Smooth muscle cell of the brain vasculature (primary cell): ENCODE measurements at regions not wholly inside any gene's neighbourhood (a gene's known extent, or its start where the extent isn't known, plus 50 kb on each side); places are given as distances from the start of the nearest gene placed in this dataset.

Experiments
- DNase-seq: peaks from one replicate; pipeline ENCODE4 v3.0.0-alpha.2; 2012; ENCODE audit warnings: low read depth, low spot score

DNA sequence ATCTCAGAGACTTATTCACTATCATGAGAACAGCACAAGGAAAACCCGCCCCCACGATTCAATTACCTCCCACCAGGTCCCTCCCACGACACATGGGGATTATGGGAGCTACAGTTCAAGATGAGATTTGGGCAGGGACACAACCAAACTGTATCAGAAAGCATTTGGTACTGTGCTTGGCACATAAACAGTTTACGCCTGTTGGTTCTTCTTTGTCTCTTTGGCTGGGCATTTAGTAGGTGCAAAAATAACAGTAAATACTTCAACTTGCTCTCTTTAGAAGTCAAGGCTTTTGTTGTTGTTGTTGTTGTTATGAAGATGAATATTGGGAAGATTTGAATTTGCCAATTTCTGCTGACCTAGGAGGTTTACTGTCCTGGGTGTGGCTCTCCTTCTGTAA lies 175.4 kb upstream of the IGSF21 start:
- DNase-seq, result no peak

DNA sequence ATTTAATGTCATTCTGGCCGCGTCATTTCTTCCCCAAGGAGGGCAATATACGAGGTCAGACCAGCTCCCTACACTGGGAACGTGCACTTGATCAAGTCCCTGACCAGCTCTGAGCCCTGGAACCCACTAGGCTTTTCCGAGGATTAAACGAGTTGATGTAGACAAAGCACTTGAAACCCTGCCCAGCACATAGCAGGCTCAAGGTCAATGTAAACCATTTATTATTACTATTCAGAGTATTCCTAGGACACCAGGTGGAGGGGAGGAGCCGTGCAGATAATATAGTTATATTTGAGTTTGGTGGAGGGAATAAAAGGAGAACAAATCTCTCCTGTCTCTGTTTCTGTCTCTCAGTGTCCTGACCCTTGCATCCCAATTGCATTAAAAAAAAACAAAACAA lies 174.1 kb upstream of the IGSF21 start:
- DNase-seq, result no peak

DNA sequence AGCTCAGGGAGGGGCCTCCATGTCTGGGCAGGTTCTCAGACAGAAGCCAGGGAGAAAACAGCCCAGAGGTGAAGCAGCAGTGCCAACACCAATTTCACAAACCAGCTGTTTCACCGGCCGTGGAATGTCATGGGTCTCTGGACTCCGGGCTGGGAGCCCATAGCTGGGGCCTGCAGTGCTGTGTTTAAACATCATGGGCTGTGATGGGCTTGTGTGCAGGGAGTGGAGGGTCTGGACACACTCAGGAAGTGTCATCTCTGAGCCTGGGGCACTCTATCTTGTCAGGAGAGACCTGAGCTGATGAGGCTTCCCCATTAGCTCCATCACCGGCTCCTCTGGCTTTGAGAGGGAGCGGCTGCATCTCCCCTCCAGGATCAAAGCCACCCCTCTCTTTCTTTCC lies 173.6 kb upstream of the IGSF21 start:
- DNase-seq, result no peak

DNA sequence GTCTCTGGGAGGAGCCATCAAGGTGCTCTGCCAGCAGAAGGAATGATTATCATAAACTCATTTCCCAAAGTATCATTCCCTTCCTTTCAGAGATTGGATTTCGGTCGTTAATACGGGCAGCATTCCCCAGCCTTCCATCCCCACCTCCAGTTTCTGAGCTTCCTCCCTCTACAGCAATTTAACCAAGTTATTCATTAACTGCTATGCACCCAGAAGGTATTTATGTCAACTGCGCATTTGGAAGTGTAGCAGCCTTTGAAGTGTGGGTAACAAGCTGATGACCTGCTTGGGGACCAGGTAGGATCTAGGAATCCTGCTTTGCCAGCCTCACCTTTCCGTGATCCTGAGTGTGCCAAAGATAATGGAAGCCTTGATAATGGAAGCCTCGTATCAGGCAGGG lies 172.4 kb upstream of the IGSF21 start:
- DNase-seq, result no peak

DNA sequence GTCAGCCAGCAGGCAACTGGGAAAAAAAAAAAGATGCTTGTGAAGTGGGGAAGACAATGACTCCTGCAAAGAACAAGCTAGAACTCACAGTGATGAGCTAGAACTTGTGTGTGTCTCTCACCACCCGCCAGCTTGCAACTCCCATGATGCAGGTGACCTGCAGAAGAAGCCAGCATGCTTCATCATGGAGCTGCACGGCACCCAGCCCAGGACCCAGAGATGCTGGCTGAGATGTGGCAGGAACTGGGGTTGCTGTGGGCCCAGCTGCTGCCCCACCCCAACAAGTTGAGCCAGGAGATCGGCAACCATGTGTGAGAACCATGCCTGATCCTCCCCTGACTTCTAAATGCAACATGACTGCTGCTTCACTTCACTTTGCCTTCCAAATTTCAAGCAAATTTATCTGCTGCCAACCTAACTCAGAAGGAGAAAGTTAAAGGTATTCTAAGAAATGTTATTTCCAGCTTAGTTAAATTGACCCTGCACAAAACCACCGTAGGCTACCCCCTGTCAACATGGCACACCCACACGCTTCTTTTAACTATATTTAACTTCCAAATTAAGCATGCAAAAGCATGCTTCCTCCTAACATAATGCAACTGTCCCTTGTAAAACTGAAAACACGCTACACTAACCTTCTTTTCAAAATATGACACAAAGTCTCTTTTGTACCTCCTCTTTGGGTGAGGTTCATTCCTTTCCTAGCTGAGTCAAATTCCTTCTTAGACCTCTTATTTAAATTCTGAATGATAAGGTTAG lies 166.0 kb upstream of the IGSF21 start:
- no peak for DNase-seq

DNA sequence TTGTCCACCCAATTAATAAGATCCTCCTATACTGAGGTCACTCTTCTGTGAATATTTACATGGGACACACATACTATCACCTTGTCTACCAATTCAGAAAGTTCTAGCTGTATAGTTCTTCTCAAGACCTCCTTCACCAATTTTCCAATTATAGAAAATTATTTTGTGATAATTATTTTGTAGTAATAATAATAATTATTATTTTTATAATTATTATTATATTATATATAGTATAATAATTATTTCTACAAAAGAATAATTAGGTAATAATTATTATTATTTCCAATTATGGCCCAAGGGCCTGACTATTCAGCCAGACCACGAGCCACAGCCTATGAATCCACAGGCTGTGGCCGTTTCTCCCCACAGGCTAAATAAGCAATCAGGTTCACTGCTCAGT lies 164.1 kb upstream of the IGSF21 start:
- DNase-seq, result no peak

DNA sequence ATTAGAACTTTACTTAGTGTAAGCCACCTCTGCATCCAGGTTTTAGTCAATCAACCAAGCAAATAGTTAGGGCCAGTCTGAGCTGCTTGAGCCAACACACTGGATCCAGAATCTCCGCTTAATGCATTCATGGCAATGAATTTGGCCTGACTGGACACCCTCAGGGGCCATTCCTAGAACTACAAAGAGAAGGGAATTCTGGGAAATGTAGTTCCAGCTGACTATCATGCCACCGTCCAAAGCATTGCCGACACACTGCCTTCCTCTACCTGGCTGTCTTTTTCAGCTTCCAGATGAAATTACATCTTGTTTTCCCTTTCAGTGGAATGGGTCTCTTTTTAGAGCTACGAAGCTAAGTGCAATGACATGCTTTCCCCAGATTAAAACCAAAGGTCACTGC lies 163.0 kb upstream of the IGSF21 start:
- DNase-seq, result no peak

DNA sequence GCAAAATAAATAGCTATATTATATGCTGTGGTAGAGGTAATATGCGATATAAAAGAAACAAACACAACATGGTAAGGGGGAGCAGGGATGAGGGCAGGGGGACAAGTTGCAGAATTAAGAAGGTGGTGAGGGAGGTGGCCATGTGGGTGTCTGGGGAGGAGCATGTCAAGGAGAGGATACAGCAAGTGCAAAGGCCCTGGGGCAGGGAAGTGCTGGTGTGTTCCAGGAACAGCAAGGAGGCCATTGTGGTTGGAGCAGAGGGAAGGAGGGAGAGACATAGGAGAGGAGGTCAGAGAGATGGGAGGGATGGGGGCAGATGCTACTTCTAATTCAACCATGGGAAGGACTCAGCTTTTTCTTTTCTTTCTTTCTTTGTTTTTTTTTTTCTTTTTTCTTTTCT lies 161.2 kb upstream of the IGSF21 start:
- DNase-seq, result no peak

DNA sequence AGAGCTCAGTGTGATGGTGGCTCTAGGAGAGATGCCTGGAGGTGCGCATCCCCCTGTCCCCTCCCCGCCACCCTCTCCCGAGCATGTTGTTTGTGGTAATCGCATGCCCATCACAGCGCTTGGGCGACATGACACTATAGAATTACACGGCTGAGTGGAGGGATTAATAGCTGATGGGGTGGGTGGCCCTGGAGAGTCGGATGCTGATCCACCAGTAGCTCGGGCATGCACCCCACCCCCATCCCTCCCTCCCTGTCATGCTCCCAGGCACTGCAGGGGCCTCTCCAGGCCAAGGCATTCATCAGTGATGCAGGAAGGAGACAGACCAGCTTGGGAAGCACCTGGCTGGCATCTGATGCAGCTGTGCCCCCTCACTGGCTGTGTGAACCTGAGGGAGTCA lies 159.0 kb upstream of the IGSF21 start:
- no peak for DNase-seq

DNA sequence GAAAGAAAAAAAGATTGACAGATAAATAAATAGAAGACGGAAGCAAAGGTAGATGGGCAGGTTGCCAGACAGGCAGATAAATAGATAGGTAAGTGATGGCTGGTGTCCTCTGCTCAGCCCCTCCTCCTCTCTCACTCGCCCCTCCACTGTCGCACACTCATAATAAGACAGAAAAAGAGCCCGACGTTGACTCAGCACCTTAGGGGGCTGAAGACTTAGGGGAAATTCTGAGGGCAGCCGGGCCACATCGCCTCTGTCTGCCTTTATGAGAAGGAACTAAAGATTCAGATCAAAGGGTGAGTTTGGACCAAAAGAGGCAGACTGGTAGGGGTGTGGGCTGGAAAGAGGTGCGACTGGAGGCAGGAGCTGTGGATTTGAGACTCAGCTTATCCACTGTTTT lies 158.1 kb upstream of the IGSF21 start:
- DNase-seq, result no peak

DNA sequence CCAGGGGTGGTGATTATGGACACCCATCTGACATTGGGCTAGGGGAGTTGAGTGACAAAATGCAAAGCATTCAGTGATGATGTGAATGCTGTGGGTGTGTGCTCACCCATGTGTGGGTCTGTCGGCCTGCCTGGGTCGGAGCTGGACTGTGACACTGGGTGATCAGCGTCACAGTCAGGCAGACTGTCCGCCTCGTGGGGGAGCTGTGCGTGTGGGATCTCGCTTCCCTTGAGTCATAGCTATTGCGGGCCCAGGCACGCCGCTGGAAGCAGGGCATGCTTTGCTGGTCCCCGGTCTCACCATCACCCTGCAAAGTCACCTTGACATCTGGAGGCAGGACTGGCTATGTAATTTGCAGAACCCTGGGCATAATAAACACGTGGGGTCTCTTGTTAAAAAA lies 156.9 kb upstream of the IGSF21 start:
- no peak for DNase-seq

DNA sequence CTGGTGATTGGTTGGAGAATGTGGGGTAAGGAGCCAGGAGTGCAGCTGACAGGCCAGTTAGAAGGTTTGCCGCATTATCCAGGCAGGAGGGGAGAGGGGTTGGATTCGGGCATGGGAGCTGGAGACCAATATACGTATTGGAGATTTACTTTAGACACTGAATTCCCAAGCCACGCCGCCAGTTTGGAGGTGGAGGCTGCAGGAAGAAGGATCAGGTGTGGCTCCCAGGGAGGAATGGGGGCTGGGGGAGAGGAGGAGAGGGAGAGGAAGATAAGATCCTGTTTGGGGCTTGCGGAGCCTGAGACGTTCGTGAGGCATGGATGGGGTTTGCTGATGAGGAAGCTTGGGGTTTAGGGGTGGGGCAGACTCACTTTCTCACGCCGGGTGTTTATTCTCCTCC lies 155.1 kb upstream of the IGSF21 start:
- no peak for DNase-seq

DNA sequence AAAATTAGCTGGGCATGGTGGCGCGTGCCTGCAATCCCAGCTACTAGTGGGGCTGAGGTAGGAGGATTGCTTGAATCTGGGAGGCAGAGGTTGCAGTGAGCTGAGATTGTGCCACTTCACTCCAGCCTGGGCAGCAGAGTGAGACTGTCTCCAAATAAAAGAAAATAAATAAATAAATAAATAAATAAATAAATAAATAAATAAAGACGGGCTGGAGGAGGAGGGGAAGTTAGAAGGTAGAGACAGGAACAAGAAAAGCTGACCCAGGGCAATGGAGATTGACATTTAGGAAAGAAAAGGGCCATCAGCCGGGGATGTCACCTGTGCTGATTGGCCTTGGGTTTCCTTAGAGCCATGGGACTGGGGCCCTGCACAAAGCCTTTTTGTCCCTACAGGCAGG lies 153.7 kb upstream of the IGSF21 start:
- DNase-seq, result no peak

DNA sequence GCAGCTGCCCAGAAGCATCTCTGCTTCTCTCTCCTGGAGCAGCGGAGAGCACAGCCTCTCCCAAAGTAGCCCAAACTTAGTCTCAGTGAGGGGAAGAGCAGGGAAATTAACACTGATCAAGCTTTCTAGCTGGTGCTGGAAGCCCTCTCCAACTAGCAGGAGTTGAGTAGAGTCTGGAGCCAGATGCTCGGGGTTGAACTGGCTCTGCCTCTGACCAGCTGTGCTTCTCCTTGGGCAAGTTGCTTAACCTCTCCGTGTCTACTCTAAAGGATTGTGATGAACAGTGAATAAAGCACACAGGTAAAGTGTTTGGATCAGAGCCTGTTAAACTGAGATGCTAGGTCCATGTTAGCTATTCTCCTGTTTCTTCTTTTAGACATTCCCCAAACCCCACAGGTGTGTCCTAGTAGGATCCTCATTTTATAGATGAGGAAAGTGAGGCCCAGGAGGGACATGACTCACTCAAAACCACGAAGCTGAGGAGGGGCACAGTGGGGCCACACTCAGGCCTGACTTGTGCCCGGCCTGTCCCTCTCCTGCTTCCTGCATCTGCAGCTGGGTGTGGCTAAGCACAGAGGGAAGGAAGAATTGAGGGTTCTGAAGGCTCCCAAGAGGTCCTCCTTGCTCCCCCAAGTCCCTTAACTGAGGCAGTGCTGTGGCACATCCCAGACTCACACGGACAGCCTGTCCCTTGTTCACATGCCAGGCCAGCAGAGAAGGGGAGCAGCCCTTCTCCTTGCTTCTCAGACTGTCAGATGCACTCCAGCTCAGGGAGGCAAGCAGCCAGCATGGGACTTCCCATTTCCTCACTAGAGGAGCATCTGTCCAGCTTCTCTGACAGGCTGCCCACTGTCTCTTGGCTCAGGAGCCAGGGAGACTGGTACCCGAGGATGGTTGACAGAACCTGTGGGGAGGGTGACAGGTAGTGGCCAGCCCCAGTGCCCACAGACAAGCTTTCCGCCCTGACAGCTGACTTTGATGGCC lies 152.0 kb upstream of the IGSF21 start:
- DNase-seq, result no peak

DNA sequence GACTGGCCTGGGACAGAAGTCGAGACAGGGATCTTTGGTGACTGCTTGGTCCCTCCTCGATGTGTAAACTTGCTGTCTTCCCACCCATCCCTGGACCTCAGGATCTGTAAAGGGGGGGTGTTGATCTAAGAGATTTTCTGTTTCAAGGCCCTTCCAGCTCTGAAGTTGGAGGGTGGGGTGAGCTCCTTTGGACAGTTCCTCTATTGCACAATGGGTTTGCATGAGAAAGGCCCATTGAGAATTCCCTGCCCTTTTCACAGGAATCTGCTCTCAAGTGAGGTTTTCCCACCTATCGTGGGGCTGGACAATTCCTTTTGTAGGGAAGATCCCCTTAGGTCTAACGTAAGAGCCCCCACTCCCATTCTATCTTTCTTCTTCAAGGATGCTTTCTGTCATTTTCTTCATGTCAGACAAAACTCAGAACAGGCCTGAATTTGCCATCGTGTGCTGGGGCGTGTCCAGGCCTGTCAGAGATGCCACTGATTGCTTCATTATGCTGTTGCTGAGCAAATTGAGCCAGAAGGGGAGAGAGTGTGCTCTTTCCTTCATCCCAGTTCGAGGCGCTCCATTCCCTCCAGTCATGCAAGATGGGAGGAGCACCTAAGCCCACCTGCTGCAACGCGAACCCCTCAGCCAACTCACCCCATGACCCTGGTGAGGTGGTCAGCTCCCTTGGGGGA lies 149.9 kb upstream of the IGSF21 start:
- no peak for DNase-seq

DNA sequence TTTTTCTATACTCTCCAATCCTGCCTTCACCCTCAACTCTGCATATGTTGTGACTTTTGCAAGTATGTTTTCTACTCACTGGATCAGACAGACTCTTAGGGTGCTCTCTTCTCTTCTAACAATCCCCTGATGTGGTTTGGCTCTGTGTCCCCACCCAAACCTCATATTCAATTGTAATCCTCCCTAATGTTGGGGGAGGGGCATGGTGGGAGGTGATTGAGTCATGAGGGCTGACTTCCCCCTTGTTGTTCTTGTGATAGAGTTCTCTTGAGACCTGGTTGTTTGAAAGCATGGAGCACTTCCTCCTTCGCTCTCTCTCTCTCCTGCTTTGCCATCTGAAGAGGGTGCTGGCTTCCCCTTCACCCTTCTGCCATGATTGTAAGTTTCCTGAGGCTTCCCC lies 148.9 kb upstream of the IGSF21 start:
- no peak for DNase-seq

DNA sequence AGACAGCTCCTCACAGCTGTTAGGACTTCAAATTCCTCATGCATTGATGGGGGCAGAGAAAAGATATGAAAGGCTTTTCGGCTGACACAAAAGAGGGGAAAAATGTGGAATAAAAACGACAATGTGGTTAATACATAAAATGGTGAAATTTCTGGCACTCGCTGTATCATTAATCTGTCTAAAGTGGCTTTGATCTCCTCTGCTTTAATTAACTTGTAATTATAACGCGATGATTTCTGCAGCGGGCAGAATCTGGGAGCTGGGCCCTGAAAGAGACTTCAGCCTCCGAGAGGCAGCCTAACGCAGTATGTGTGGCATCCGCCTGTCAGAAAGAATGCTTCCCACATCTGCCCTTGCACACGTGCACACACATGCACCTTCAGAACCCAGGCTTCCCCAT lies 144.1 kb upstream of the IGSF21 start:
- DNase-seq, result no peak

DNA sequence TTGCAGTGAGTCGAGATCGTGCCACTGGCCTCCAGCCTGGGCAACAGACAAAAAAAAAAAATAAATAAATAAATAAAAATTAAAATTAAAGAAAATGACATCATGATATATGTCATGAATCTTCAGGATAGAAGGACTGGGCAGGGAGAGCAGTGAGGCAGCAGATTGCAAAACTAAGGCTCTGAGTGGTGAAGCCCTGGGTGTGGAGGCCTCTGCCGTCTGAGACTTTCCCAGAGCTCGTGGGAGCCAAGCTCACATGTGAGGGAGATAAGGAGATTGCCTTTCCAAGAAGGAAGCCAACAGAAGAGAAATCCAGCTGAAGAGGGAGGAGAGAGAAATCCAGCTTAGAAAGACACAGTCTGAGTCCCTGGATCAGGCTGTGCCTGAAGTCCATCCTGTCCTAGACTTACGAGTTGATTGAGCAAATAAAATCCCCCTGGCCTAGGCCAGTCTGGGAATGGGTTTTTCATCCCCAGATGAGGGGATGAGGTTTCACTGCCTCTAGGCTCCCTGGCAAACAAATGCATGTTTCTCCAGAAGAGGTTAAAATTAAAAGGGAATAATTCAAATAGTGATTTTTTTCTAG lies 142.0 kb upstream of the IGSF21 start:
- no peak for DNase-seq

DNA sequence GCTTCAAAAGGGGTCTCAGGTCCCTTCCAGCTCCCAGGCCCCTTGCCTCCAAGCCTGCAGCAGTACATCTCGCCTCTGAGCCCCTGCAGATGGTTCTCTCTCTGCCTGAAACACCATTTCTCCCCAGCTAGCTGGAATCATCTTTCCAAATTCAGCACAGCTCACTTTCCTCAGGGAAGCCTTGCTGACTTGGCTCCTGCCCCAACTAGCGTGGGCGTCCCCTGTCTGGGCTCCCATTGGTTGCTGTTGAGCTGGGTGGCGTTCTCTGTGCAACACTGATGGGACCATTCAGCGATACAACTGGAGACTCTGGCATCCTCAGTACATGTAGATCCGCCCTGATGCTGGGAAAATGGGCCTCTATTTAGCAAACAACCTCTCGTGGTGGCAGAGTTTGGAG lies 141.3 kb upstream of the IGSF21 start:
- DNase-seq, result no peak

DNA sequence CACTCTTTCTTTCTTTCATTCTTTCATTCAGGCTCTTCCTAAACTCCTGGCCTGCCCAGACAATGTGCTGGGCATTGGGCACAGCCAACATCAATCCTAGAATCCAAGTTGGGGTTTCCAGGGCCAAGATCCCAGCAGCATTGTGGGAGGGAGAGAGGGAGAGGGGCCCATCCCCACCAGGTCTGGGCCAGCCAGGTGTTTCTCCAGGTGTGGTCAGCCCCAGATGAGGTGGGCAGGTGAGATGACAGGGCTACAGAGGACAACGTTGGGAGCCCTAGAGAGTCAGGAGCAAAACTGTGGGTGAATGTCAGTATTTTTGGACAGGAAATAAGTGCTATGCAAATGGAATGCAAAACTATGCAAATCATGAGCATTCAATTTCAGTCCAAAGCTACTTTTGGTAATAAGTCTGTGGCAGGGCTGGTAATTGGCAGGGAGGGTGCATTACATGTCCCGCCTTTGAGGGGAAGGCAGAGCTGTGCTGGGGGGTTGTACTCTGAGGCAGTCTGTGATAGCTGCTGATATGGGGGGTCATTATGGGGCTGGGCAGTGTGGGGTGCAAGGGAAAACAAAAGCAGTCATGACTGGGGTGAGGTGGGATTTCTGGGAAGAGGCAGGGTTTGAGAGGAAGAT lies 139.9 kb upstream of the IGSF21 start:
- no peak for DNase-seq

DNA sequence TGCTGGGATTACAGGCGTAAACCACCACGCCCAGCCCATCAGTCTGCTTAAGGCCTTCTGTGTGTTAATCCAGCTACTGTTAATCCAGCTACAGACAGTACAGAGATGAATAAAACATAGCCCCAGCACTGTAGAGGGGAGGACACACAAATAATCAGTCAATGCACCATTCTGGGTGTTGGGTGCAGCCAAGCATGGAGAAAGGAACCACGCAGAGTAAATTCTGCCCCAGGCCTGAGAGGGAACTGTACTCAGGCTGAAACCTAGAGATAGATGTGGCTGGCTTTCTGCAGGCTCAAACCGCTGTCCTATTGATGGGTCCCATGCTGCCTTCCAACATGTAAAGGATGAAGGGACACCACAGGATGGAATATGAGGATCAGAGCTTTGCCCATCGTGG lies 136.8 kb upstream of the IGSF21 start:
- DNase-seq, result no peak

DNA sequence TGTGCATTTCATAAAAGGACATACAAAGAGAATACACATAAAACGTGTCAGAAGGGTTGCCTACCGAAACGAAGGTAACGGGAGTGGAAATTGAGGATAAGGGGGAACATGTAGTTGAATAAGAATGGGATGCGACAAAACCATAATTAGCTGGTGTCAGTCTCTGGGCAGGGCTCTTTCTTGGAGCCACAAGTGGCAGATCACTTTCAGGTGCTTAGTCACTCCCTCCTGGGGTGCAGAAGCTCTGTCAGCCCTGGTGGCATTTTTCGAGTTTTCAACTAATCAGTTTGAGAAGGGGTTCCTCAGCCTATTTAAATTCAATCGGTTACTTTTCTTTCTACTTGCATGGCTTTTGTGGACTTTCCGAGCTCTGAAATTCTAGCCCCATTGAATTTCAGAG lies 133.9 kb upstream of the IGSF21 start:
- DNase-seq, result no peak
